HG03196 (cell line): ENCODE measurements at regions not wholly inside any gene's neighbourhood (a gene's known extent, or its start where the extent isn't known, plus 50 kb on each side); places are given as distances from the start of the nearest gene placed in this dataset.
"Not testable (repeated sequence)": the region's sequence is repeated elsewhere in the genome, so short reads cannot be mapped to it uniquely, and the experiment has no call there.

Source experiments
- ATAC-seq: cut with Tn5 transposase; IDR thresholded peaks from one replicate; pipeline ENCODE4 v1.9.1; 2021; ENCODE audit not compliant: unreplicated experiment

DNA sequence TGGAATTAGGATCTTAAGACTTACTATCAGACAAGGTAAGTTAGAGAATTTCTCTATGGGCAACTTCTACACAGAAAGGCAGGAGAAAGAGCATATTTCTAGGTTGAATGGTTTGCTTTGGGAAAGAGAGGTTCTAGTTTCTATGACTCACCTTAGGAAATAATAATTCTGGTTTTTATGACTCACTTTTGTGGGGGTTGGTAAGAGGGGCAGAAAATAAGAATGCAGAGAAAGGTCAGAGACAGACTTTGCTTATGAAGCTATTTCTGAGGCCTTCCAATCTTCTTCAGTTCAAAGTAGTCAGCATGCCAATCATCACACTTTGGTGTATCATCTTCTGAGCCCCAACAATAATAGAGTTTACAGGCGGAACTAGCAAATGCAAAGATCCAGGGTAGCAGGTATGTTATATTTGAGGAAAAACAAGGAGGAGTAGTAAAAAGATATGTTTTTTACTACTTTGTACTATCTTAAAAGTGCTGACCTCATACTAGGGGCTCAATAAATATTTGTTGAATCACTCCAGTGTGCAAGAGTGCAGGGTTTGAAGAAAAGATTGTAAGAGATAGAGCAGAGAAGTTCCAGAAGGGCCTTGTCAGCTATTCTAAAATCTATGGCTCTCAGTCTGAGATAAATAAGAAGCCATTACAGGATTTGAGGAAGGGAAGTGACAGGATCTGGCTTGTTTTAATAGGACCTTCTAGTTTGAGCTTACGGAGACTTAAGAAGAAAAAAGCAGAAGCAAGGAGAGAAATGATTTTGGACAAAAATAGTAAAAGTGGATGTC lies 56.7 kb upstream of the LRFN5 start:
- no peak for ATAC-seq

DNA sequence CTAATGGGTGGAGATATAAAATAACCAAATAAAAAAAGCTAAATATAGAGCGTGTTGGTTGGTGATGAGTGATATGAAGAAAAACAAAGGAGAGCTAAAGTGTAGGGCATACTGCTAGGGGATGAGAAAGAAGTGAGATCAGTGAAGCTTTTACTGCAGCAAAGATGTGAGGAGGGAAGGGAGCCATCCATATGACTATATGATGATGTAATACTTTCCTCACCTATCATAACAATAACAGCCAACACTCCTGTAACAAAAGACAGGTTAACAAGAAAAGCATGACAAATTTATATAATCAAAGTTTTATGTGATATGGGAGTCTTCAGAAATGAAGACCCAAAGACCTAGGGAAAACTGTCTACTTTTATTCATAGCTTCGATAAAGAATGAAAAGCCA lies 57.4 kb upstream of the LRFN5 start:
- no peak for ATAC-seq

DNA sequence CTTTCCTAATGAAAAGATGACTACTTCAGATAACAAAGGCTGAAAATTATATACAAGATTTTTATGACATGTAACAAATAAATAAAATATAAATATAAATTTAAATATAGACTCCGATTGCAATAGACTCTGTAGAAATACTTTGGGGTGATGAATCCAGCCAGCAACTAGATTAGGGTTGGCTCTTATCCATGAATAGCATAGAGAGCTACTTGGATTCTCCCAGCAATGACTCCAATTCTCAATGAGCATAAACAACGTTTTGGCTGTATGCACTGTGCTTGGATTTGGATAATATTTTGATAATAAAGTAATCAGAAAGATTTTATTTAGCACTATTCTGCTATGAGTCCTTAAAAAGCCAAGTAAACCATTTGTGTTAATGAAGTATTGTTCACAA lies 58.0 kb upstream of the LRFN5 start:
- ATAC-seq: no peak

DNA sequence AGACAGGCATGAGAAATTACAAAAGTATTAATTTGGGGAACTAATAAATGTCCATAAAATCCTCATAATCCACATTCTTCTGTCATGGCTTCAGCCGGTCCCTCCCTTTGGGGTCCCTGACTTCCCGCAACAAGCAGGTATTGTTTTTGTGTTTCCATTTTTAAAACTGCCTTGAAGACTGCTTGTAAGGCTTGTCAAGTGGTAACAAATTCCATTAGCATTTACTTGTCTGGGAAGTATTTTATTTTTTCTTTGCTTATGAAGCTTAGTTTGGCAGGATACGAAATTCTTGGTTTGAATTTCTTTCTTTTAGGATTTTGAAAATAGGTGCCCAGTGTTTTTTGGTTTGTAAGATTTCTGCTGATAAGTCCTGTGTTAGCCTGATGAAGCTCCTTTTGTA lies 65.3 kb upstream of the LRFN5 start:
- ATAC-seq: no peak

DNA sequence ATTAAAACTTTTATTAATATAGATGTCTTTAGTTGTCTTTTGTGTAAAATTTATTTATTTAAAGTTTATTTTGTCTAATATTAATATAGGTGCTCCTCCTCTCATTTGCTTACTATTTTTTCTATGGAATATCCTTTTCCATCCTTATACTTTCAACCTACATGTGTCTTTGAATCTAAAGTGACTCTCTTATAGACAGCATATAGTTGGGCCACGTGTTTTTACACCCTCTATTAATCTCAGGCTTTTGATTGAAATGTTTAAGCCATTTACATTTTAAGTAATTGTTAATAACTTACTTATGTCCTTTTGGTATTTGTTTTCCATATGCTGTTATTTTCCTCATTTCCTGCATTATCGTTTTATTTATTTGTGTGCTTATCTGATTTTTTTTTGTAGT lies 74.4 kb upstream of the LRFN5 start:
- no peak for ATAC-seq

DNA sequence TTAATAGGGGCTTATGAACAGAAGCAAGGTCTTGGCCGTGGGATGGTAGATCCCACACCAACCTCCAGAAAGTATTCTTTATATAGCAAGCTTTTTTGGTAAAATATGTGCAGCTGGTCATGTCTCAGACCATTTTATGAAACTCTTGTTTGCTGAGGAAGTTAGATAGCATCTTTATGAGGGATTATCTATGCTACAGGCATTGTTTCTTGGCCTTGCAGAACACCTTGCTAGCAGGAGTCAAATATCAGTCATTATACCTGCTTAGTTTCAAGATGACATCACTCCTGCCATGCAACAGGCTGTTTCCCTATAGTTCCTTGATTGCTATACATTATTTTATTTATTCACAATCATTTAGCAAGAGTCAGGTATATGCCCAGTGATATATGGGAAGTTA lies 84.8 kb upstream of the LRFN5 start:
- ATAC-seq: no peak

DNA sequence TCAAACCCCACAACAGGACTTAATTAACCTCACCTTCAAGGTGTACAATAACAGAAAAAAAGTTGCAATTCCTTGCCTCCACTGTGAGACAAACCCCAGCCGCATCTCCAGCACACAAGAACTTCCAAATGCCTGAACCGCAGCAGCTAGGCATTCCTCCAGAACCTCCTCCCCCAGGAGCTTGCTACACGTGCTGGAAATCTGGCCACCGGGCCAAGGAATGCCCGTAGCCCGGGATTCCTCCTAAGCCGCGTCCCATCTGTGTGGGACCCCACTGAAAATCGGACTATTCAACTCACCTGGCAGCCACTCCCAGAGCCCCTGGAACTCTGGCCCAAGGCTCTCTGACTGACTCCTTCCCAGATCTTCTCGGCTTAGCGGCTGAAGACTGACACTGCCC lies 88.6 kb upstream of the LRFN5 start:
- ATAC-seq: not testable (repeated sequence)

DNA sequence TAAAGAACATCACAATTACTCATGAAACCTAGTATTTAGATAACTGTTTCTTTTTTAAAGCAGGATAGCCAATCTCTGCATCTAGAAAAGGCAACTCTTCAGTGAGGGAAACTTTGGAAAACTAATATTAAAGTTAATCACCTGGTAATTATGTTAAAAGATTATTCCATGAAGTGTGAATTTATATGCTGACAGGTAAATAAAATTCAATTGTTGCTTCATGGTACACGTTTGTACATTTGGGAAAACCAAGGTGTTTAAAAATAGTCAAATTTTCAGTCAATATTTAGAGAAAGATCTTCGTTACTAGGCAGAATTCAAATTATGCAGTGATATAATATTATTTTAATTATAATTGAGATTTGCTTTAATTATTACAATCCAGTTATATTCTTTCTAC lies 100.1 kb upstream of the LRFN5 start:
- no peak for ATAC-seq

DNA sequence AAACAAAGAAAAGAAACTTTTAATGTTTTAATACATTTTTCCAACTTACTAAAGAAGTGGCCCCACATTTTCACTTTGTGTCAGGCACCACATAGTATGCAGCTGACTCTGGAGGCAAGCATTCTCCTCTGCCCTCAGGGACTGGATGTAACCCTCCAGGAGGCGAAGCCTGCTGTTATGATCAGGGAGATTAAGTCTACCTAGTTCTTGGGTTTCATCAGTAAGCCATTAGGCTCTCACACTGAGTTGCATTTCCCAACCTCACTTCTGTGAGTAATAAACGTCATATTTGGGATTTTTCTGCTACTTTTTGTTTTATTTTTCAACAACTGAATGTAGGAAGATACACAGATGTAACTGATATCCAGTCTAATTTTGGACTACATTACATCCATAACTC lies 101.2 kb upstream of the LRFN5 start:
- ATAC-seq: no peak

DNA sequence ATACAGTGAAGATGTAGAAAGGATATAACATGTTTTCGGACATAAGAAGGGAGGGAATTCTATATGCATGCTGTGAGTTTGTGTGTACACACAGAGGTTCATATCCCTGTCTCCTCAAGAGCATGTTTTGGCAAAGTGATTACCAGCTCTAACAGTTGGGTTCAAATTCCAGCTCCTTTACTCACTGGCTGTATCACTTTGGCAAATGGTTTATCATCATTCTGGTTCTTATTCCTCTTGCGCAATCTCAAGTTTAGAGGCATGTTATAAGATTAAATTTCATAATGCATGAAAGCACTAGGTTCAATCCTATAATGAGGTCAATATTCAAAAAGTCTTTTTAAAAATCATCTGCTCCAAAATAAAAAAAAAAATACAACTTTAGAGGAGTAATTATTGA lies 107.7 kb upstream of the LRFN5 start:
- no peak for ATAC-seq

DNA sequence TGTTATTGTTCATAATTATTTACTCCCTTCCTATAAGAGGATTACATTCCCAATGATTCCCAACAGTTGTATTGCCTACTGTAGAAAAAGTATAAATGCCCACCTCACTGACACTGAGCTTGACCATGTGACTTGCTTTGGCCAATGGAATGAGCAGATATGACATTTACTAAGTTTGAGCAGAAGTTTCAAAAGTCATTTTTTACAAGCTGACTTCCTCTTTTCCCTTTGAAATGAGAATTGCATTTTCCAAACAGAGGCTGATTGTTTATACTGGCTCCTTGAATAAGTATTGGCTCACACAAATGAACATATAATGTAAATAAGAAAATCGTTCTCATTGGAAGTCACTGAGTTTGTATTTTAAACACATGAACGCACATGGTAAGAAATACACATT lies 116.4 kb upstream of the LRFN5 start:
- no peak for ATAC-seq

DNA sequence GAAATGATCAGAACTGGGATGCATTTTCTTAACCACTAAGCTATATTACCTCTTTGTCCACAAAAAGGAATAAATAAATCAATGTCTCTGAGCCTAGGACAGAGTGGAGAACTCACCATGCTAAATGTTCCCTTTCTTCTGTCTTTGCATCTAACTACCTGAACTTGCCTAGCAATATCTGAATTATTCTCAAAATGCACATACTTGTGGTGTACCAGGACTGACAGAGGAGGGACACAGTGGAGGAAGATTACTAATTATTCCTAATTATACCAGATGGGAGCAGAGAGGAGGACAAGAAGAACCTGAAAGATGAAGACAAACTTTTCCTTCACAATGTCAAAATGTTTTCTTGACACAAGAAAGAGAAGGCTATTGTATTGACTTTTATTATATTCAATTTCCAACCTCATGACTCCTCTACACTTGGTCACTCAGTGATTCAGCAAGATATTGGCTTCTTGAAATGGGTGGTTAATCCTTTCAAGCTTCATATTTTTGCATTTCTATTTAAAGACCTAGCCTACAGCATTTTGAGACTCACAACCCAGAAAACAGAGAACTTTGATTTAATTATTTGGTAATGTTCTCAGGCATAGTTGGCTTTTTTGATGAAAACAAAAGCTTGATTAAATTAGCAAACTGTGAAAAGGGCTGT lies 117.2 kb upstream of the LRFN5 start:
- no peak for ATAC-seq

DNA sequence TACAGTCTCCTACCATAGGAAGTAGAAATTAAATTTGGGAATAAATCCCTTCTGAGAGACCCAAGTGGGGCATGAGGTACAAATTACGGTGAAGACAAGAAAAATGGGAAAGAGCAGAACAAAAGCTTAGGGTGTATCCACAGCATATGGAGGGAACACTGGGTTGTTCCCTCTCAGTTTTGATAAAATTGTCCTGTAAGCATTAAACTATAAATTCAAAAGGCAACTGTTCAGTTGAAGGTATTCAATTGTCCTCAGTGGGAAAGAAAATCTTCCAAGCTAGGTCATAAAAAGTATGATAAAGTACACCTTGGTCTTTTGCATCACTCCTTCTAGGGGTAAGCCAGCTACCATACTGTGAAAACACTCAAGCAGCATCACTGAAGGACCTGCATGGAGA lies 118.3 kb upstream of the LRFN5 start:
- ATAC-seq: no peak

DNA sequence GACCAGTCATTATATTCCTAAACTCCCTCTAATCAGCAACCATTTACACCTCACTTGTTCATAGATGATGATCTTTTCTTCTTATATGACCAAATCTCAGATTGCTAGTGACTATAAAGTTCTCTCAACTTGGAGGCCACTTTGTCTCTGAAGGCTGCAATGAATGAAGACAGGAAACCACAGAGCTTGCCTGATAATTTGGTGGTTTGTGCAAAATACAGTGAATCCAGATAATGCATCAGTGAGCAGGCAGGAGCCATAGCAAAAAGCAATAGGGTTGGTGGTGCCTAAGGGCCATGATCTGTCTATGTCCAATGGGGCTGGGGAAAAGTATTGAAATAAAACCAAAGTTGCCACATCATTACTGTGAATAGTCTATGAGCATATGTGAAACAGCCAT lies 123.8 kb upstream of the LRFN5 start:
- no peak for ATAC-seq

DNA sequence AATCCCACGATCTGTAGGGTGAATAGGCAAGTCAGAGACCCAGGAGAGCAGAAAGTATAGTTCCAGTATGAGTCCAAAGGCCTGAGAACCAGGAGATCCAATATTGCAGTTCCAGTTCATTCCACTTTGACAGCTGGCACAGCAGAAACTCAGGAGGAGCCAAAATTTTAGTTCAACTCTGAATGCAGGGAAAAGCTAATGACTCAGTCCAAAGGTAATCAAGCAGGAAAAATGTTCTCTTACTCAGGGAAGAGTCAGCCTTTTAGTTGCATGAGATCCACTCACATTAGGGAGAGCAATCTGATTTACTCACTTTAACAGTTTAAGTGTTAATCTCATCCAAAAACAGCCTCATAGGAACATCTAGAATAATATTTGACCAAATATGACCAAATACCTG lies 130.2 kb upstream of the LRFN5 start:
- ATAC-seq: no peak

DNA sequence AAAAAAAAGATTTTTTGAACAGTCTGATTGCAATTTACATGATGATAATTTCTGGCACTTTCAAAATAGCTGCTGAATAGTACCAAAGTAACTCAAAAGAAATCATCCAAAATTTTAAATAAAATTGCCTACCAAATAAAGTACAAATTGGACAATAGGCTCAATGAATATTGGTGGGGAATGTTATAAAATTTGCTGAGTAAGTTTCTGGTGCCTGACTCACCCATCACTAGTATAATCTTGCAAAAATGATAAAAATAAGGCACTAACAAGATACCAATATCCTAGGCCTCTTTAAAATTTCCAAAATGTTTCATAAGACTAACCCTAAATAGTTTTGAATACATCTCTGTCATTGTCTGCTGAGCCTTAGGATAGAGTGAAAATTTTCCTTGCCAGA lies 145.3 kb upstream of the LRFN5 start:
- no peak for ATAC-seq

DNA sequence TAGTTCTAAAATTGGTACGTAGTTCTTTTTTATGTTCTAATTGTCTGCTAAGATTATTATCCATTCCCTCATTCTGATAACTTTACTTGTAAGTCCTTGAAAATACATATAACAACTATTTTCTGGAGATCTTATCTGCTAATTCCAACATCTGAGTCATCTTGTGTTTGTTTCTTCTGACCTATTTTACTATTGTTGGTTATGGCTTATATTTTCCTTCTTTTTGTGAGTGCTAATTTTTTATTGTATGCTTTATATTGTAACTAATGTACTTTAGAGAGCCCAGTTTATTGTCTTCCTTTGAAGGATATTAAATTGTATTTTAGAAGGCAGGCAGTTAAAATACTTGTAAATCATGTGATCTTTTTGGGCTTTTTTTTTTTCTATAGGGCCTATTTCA lies 149.3 kb upstream of the LRFN5 start:
- ATAC-seq: no peak

DNA sequence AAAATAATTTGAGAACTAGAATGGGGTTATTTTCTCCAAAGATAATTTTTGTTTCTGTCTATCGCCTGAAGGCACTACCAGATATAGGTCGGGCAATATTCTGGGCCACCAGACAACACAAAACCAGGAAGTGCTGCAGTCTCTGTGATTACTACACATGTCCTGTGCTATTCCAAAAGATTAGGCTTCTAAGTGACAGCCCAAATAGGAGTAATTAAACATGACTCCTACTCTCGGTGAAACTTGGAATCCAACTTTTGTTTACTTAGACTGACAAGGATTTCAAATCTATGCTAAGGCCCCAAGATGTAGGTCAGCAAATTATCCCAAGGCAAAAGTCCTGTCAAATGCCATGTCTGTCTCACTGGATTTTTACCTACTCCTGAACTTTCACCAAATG lies 157.6 kb upstream of the LRFN5 start:
- no peak for ATAC-seq

DNA sequence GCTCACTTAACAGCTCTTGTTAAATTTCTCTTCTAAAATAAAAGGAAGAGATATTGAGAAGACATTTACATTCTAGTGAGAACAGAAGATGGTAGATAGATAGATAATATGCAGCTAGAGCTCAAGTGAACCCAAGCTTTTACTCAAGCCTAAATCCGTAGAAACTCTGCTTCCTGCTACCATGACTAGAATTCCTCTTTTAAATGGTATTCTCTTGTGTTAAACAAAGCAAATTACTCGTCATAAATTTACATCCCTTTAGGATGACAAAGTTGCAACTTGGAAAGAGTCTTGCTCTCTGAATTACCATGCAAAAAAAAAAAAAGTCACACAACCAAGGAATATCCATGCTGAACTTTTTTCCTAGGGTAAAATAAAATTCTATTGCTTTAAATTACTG lies 160.7 kb upstream of the LRFN5 start:
- ATAC-seq: no peak

DNA sequence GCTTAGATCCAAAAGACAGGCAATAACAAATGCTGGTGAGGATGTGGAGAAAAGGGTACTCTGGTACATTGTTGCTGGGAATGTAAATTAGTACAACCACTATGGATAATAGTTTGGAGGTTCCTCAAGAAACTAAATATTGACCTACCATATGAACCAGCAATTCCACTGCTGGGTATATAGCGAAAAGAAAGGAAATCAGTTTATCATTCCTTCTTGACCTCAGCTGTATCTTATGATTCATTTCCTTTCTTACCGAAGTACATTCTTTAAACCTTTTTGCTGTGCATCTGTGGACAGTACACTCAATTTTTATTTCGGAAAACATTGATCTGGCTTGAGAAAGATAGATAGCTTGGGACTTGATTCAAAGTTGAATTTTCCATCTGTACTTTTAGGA lies 183.2 kb upstream of the LRFN5 start:
- no peak for ATAC-seq

DNA sequence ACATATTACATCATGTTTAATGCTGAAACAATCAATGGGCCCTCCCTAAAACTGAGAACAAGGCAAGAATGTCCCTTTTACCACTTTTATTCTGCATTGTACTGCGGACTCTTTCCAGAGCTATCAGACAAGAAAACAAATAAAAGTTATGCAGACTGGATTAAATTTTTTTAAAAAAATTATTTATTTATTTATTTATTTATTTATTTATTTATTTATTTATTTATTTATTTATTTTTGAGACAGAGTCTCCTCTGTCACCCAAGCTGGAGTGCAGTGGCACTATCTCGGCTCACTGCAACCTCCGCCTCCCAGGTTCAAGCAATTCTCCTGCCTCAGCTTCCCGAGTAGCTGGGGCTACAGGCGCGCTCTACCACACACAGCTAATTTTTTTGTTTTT lies 185.4 kb upstream of the LRFN5 start:
- not testable (repeated sequence) for ATAC-seq

DNA sequence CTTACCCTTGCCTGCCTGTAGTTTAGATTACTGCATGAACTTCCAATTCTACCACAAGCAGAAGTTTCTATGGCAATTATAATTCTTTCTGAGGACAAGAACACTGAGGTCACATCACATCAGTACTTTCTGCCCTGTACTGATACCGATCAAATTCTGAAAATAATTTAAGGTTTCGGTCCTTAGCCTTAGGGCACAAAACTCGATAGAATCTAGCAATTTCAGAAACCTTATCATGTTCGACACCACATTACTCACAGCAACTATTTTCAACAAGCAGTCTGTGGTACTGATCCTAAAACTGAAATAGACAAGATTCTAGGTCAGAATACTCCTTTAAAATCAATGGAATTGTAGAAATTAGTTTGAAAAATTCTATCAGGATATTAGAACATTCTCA lies 187.0 kb upstream of the LRFN5 start:
- ATAC-seq: no peak

DNA sequence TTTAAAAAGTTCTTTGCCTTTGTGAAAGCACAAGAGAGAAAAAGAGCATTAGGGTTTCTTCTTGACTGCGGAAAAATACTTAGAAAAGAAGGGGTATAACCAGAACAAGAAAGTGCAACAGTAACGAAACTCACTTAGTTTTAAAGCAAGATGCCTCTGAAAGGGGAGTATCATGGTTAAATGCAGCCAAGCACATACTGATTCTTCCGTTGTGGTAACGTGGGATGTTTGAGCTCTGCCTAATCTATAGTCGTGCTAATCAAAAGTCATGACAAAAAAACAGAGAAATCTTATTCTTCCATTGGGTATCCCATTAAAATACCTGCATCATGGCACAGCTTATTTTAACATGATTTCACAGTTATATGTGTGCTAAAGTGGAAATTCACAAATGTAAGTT lies 187.8 kb upstream of the LRFN5 start:
- no peak for ATAC-seq
